ENCODE measurements at regions not wholly inside any gene's neighbourhood (a gene's known extent, or its start where the extent isn't known, plus 50 kb on each side); places are given as distances from the start of the nearest gene placed in this dataset.

DNA sequence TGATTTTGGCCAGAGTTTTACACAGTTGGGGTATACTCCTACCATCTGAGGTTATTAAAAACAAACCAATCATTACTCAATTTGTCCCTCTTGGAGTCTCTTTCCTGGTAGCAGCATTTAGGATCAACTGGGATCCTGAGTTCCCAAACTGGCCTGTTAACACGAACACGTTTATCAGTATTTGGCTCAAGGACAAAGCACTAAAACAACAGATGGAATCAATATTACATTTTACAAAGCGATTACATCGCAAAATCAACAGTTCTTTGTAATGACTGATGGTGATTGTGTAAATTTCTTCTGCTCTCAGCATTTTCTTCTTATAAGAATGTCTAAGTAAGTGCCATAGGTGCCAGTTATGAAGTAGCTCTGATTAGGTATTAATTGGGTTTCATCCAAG is 582.9 kb upstream of the ANKRD30A start:
- TF ChIP-seq, protein P1, sequence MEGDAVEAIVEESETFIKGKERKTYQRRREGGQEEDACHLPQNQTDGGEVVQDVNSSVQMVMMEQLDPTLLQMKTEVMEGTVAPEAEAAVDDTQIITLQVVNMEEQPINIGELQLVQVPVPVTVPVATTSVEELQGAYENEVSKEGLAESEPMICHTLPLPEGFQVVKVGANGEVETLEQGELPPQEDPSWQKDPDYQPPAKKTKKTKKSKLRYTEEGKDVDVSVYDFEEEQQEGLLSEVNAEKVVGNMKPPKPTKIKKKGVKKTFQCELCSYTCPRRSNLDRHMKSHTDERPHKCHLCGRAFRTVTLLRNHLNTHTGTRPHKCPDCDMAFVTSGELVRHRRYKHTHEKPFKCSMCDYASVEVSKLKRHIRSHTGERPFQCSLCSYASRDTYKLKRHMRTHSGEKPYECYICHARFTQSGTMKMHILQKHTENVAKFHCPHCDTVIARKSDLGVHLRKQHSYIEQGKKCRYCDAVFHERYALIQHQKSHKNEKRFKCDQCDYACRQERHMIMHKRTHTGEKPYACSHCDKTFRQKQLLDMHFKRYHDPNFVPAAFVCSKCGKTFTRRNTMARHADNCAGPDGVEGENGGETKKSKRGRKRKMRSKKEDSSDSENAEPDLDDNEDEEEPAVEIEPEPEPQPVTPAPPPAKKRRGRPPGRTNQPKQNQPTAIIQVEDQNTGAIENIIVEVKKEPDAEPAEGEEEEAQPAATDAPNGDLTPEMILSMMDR (IDR thresholded peaks at IDR 0.05; ENCODE audit: extremely low read depth in 1 of 2, insufficient read depth in 1 of 2, low read depth in 1 of 2, low read length in 2 of 2): no peak
- no peak for TF ChIP-seq POLR2A (IDR thresholded peaks at IDR 0.05; ENCODE audit: low read depth, low read length)
- TF ChIP-seq, protein P2, sequence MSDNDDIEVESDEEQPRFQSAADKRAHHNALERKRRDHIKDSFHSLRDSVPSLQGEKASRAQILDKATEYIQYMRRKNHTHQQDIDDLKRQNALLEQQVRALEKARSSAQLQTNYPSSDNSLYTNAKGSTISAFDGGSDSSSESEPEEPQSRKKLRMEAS (IDR thresholded peaks at IDR 0.05; ENCODE audit: insufficient read depth, insufficient read length): no peak
- TF ChIP-seq POLR2AphosphoS5 (IDR thresholded peaks at IDR 0.05; ENCODE audit: insufficient read depth, low read depth, low read length): no peak
- TF ChIP-seq EZH2 (IDR thresholded peaks at IDR 0.05; ENCODE audit: borderline replicate concordance, low read depth, low read length, severe bottlenecking): no peak
- TF ChIP-seq FOS (IDR thresholded peaks at IDR 0.05; ENCODE audit: borderline replicate concordance, insufficient read depth, low read length): no peak
- no peak for TF ChIP-seq GATA2 (IDR thresholded peaks at IDR 0.05; ENCODE audit: insufficient read depth, insufficient read length, low read depth, low read length)
- TF ChIP-seq MYC (IDR thresholded peaks at IDR 0.05; ENCODE audit: low read depth, low read length): no peak
- TF ChIP-seq JUN (IDR thresholded peaks at IDR 0.05; ENCODE audit: borderline replicate concordance, insufficient read depth, insufficient read length, low read depth): no peak

Data from endothelial cell of umbilical vein (primary cell).